HG02981 (cell line): ENCODE measurements at regions not wholly inside any gene's neighbourhood (a gene's known extent, or its start where the extent isn't known, plus 50 kb on each side); places are given as distances from the start of the nearest gene placed in this dataset.

Experiments used
- ATAC-seq: cut with Tn5 transposase; IDR thresholded peaks from one replicate; pipeline ENCODE4 v1.9.1; 2021; ENCODE audit warnings: mild to moderate bottlenecking, moderate library complexity; ENCODE audit not compliant: unreplicated experiment

DNA sequence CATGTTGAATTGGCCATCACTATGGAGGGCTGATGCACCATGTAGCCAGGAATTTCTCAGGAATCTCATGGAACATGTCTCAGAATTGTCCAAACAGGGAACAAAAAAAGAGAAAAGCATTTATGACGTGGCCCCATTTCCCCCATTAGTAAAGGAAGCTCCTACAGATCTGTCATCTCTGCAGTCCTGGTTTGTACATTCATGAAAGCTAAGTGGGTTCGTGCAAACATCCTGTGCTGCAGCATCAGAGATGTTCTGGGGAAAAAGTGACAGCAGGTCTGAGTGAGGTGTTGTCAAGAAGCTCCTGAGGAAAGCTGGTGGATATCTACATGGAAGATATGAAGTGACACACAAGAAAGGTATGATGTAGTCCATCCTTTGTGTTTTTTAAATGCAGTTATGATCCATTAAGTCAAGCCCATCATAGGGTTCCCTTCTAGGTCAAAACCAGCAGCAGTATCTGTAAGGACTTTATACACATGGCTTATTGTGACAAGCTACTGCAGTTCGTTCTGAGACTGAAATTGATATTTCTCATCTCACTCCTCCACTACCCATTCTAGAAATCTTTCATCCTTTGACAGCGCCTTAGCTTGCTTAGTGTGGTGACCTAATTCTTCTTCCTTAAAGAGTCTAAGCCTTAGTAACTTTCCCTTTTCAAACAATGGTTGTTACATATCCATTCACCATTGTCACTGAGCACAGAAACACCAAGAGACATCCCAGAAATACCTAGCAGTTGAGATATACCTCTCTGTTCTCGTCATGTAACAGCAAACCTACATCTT, 200.0 kb upstream of the TCF21 start:
- no peak for ATAC-seq

DNA sequence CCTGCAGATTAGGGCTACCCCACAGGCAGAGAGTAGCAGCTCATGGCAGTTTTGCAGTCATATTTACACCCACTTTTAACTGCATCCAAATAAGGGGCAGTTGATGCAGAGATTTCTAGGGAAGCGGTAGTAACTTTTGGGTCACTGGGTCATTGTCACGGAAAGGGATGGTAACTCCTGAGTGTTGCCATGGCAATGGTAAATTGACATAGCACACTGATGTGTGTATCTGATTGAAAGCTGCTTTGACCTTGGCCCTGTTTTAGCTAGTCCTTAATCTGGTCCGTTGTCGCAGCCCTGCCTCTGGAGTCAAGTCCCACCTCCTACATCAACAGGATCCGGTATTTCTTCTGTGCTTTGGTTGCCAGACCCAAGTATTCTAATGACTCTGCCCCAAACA, 199.1 kb upstream of the TCF21 start:
- no peak for ATAC-seq

DNA sequence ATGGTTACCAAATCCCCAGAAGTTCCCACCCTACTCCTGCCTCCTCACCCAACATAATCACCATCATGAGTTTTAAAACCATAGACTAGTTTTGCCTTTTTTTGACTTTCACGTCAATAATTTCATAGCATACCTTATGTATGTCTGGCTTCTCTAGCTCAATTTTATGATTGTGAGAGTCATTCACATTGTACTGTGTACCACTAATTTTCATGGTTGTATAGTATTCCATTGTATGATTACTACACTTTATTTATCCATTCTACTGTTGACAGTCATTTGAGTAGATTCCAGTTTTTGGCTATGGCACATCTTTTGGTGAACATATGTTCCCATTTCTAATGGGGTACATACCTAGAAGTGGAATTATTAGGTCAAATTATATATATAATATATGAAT, 195.3 kb upstream of the TCF21 start:
- ATAC-seq, result no peak

DNA sequence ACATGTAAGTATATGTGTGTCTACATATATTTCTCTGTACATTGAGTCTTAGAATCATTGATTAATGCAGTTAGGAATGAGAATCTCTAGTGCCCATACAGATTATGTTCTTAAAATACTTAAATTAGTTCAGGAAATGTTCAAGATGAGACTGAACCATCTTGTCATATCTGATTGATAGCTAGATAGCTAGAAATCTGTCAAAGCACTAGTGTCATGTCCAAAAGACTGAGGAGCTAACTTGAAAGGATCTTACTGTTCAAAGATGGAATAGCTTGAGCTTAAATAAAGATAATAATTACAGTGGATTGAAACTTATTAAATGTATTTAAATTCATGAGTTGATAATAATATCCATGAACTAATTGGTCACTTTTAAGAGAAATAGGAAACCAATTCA, 191.7 kb upstream of the TCF21 start:
- no peak for ATAC-seq

DNA sequence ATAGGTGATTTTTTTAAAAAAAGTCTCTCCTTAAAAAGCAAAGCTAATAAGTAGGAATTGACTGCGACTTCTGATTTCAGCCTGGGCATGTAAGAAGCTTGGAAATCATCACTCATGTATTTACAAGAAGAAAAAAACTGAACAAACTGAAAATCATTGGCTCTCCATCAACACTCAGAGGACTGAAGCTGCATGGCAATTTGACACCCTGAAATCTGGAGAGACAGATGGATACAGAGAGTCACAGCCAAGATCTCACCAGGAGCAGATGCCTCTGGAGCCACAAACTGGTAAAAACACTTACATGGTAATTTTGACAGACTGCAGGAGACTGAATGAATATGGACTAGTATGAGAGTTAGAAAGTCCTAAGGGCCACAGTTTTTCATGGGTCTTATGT, 191.2 kb upstream of the TCF21 start:
- ATAC-seq, result no peak

DNA sequence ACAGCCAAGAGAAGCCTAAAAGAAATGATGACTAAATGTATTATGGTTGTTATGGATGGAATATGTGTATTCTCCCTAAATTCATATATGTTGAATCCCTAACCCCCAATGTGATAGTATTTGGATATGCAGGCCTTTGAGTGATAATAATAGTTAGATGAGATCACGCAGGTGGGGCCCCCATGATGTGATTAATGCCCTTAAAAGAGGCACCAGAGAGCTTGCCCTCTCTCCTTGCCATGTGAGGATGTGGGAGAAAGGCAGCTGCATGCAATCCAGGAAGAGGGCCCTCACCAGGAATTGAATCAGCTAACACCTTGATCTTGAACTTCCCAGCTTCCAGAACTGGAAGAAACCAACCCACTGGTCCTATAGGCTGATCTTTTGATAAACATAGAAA, 190.6 kb upstream of the TCF21 start:
- no peak for ATAC-seq

DNA sequence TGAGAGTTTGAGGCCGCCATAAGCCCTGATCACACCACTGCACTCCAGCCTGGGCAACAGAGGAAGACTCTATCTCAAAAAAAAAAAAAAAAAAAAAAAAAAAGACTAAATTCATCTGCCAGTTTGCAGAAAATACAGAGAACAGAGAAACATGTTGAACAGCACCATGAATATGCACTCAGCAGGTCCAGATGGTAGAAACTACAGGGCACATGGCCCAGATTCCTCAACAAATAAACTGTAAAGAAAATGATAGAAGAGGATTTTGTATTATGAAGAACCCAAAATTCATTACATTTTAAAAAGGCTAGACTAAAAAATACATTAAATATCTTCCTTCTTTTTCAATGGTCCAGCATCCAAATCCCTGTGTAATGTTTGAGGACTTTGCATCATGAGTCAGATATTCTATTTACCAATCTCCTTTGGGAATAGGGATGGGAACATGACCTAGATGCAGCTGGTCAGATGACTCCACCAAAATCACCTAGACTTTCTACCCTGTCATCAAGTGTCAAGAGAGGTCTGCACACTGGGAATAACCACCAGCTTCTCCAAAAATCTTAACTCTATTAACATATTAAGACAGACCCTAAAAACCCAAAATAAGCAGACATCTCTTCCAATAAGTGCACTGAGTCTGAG, 189.1 kb upstream of the TCF21 start:
- ATAC-seq, result no peak

DNA sequence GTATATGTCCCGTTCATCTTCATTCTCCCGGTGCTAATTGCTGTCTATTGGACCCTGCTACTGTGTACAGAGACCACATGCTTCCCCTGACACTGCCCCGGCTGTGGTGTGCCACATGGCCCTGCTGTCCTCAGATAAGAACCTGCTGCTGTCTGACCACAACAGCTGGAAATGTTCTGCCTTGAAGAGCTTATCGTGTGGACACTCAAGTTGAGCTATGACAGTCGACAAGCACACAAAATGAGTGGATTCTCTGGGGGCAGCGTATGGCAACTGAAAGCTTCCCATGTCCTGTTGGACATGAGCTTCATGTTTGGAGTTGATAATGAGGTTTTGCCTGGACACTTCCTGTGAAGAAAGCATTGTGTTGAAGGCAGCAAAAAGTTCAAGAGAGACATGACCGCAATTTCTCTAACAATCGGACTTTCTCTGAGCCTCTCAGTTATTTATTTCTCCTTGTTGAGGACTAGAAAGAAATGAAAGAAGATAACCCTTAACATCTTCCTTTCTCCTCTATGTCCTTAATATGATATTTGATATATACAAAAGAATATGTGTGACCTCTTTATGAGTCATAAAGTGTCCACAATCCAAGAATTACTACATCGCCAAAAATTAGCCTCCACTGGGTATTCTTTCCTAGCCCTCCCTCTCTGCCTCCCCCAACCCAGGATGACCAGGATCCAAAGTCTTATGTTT, 187.1 kb upstream of the TCF21 start:
- ATAC-seq, result no peak

DNA sequence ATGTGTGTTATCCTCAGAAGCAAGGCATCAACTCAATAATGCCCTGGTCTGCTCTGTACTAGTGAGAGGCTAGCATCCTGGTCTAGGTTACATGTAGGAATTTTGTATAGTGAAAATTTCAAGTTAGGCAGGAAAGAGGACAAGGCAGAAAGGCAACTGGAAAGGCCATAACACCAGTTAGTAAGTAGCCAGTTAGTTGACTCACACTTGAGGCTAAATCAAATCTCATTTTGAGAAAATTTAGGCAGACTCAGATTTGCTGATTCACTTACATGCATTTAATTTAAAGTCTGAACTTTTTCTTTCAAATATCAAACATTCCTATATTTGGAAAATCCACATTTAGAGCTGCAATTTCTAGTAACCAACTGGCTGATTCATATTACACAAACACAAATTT, 184.5 kb upstream of the TCF21 start:
- ATAC-seq, result no peak

DNA sequence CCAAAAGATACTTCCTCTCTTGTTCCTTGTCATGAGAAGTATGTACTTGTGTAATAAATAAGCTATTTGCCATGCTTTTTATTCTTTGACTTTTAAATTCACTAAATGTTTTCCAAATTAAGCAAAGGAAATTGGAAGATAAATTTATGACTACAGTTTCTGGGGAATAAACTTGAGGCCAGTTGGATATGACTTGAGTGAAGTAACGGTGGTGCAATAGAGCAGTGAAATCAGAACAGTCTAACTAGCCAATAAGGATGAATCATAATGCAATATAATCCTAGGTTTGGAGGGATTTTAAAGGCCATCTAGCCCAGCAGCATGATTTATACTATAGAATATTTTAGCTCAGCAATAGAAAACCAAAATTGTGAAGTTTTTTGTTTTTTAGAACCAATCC, 183.8 kb upstream of the TCF21 start:
- ATAC-seq, result no peak

DNA sequence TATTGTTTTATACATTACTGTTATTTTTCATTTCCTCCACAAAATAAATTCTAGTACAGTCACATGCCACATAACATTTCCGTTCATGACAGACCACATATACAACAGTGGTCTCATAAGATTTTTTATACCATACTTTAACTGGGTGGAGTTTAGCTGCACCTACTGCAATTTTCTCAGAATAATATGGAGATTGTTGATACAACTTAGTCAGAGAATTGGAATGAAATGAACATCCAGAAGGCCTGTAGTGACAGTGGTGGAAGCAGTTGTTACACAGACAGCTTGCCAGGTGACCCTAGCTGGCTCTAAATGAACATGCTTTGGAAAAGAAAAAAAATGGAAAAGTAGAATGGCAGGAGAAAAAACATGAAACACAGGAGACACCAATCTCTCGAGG, 183.2 kb upstream of the TCF21 start:
- no peak for ATAC-seq

DNA sequence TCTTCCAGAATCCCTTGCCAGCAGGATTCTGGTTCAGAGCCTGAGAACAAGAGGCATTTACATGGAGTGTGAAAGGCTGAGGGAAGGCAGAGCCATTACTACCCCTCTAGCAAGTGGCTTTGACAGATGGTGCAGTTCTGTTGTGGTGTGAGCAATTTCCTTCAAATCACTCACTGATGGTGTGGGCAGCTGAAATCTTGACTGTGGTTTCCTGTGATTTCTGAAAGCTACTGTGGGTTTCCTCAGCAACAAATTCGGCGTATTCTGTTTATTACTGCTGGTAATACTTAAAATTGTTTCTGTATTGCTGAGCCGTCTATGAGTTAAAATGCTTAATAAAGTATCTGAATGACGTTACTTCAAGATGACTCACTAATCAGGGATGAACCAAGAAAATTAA, 181.5 kb upstream of the TCF21 start:
- peak; percentile 77 for ATAC-seq

DNA sequence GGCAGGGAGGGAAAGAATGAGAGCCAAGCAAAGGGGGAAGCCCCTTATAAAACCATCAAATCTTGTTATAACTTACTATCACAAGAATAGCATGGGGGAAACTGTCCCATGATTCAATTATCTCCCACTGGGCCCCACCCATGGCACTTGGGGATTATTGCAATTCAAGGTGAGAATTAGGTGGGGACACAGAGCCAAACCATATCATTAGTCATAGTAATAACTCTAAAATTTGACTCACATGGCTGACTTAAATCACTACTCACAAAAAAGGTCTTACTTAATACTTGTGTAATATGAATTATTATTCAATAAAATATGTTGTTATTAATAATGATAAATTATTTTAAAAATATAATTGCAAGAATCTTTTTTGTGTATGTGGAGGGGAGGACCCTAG, 178.1 kb upstream of the TCF21 start:
- no peak for ATAC-seq

DNA sequence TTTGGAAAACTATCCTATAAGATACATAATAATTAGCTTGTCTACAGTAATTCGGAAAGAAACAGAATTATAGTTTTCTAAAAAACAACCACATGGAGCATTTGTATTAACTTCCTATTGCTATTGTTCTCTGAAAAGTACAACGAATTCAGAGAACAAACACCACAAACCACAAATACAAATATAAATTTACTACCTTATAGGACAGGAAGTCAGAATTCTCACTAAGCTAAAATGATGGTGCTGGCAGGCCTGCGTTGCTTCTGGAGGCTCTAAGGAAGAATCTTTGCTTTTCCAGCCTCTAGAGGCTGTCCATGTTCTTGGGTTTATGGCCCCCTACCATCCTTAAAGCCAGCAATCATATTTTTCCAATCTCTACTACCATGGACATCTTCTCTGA, 173.6 kb upstream of the TCF21 start:
- no peak for ATAC-seq

DNA sequence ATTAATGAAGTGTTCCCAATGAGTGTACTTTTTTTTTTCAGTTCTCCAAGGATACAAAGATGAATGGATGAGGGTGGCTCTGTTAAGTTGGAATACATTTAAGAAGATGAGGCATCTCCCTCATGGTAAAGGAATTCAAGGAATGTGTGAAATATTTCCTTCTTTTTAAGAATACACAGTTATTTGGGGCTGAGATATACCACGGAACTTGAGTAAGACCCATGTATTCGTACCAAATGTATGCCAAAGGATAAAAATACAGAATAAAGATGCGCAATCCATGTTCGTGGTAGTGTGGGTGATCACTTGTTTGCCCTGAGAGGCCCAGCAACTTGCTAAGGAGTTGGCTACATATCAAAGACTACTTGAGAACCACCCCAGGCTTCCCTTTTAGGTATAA, 164.2 kb upstream of the TCF21 start:
- ATAC-seq, result no peak

DNA sequence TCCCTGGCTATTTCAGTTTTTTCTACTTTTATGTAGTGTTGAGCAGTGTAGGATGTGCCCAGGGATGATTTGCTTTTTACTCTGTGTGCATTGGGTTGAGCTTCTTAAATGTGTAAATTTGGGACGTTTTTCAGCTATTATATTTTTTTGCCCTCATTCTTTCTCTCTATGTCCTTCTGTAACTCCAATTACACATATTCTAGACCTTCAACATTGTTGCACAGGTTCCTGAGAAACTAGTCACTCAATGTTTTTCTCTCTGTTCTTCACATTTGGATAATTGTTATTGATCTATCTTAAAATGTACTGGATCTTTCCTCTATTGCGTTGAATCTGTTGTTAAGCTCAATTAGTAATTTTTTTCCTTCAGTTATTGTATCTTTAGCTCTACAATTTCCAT, 162.7 kb upstream of the TCF21 start:
- no peak for ATAC-seq

DNA sequence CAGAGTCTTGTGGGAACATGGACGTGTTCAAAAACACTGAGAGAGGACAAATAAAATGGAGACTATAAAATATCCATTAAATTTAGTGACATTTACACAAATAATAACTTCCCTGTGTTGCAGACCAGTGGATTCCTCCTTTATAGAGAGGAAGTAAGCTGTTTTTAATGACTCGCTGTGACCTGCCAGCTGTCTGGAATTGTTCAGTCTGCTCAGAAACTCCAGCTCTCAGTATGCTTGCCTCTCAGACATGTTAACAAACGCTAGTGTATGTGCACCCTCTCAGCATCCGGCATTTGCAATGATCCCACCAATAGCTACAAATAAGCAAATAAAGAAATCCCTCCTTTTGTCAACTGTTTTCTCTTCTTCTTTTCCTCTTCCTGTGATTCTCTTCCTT, 158.0 kb upstream of the TCF21 start:
- no peak for ATAC-seq

DNA sequence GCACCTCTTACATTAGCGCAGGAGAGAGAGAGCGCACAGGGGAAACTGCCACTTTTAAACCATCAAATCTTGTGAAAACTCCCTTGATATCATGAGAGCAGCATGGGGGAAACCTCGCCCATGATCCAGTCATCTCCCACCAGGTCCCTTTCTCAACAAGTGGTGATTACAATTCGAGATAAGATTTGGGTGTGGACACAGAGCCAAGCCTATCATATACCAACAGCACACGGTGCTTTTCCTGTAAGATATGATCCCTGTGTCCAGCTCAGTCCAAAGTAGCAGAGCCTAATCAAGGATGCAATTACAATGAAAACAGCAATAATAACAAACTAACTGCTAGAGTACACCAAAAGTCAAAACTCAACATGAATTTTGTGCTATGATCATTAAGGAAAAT, 148.7 kb upstream of the TCF21 start:
- no peak for ATAC-seq

DNA sequence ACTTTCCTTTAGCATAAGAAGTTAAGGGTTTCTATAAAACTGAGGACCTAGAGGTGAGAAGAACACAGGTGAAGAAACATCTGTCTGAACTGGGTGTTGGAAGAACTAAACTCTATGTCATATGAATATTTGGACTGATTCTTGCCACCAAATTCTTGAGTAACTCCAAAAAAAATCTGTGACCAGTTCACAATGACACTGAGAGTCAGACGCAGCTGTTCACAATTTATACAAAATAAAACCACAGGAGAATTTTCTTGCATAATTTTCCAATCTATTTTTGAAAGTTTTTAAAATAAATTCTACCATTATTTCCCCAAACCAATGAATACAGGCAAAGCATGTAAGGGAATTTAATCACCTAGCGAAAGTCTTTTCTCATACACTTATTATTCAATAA, 148.1 kb upstream of the TCF21 start:
- no peak for ATAC-seq

DNA sequence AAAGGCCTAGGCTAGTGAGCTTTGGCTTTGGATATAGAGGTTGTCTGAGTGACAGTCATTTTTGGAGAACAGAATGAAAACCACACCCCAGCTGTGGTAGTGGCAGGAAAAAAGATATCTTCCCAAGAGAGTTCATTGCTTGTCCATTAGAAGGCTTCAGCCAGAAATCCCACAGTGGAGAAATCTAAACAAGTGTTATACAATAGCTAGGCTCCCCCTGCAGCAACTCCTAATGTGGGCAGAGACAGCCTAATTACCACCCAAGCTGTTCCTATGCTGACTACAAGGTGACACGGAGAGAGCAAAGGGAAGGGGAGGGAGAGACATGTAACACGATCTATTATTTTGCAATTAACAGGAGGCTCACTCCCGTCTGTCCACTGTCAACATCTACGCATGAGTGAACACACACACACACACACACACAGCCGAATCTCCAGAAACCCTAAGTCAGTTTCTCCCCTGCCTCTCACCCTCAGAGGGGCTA, 147.5 kb upstream of the TCF21 start:
- ATAC-seq, result no peak

DNA sequence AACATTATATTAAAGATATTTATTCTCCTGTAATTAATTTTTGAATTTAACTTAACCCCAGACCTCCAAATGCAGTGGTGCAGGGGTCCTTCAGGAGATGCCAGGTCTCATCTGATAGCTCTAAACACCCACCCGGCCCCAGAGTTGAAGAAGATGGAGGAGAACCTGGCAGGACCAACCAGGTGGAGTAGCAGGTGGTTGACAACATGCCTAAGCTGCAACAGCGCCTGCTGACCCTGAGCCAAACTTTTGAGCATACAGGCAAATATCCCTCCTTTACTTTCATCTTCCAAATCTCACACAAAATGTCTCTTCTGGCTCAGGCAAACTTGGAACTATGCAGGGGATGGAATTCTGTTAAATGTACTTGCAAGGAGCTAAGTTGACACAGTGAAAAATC, 145.3 kb upstream of the TCF21 start:
- ATAC-seq, result no peak

DNA sequence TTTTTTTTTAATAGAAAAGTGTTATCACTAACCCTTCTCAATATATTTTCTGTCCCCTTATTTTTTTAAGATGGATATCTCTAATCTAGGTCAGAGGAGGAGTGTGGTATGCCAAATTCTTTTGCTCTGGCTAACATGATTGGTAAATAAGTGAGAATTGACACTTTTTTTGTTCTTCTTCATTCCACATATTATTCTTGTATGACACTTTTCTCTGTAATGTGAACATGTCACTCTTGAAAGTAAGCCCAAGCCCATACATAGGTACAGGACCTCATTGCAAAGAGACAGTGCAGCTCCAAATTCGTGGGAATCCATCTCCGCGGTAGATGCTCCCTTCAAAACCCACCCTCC, 142.5 kb upstream of the TCF21 start:
- ATAC-seq, result no peak
